T1000 (cell line): ENCODE measurements at regions not wholly inside any gene's neighbourhood (a gene's known extent, or its start where the extent isn't known, plus 50 kb on each side); places are given as distances from the start of the nearest gene placed in this dataset.

ENCODE experiments used
- DNase-seq: peaks from one replicate; lab custom pipeline; 2025; ENCODE audit warnings: mixed read lengths; lab: John Stamatoyannopoulos, UW

DNA sequence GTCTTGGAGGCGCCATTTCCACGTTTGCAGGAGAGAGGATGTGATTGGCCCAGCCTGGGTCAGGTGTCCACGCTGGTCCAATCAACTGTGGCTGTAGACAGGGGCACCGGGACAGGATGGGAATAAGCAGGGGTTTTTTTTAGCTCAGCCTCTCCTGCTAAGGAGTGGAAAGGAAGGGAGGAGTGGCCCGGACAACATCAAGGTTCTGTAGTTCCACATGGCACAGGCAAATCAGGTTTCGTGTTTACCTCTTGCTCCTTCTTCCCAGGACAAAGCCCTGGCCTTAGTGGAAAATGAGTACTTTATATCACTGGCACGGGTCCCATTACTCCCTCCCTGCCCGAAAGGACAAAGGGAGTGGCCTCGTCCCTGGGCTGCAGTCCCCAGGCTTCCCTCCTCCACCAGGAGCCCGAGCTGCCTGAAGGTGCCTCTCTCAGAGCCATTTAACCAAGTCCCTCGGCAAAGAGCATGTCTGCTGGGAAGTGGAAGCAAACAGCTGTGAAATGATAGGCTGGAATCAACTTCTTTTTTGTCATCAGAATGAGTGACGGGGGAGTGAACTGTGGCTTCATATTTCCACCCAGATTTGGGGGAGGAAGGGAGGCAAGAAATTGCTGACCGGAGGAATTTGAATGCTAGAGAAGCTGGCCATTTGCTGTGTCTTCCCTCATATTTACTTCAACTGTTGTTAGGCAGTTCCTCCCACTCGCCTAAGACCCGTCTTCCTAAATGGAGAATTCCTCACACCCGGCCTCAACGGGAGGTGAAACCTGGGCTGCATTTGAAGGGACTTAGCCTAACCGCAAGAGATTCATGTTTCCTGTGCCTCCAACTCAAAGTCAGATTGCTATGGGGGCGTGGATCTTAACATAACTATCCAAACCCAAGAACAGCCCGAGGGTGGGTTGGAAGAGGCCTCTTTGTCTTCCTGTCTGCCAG, 84.9 kb upstream of the SLC44A3 start:
- no peak for DNase-seq

DNA sequence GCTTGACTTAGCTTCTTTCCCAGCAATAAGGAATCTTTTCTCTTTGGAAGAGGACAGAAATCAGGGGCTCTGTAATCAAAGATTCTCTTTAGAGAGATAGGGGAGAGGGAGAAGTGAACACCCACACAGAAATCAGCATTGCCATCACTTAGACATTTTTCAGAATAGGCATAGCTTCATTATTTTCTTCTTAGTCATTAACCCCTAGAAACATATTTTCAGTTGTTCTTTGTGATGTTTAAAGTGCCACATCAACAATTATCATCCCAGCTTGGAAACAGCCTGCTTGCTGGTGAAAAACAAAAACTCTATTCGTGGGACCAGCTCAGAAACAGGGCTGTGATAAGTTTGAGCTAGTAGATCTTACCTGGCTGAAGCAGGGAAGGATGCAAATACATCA, 88.3 kb upstream of the SLC44A3 start:
- no peak for DNase-seq

DNA sequence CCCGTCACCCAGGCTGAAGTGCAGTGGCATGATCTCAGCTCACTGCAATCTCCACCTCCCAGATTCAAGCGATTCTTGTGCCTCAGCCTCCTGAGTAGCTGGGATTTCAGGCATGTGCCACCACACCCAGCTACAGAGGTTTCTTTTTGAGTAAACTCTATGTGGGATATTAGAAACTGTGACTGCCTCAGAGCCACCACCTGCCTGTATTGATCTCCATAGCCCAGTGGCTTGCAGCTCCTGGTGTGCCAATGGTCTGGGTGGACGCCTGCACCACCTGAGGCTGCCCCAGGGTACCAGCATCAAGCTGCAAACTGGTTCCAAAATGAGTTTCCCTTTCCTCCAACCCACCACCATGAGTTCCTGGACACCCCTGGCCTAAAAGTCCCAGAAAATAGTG, 89.7 kb upstream of the SLC44A3 start:
- DNase-seq, result no peak

DNA sequence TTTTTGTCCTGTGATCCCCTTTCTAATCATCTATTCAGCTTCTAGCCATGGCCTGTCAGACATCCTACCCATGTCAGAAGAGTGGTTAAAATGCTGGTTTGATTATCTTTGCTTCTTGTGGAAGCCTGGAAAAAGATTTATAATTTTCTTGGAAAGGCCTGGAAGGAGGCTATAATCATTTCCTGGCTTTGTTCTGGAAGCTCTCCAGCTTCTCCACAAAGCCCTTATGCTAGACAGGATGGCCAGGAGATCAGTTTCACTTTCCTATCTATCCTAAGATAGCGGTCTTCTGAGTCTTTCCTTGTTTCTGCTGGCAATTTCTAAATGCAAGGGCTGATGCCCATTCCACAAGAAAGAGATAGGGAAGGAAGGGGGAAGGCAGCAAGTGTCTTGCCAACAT, 90.9 kb upstream of the SLC44A3 start:
- DNase-seq, result no peak

DNA sequence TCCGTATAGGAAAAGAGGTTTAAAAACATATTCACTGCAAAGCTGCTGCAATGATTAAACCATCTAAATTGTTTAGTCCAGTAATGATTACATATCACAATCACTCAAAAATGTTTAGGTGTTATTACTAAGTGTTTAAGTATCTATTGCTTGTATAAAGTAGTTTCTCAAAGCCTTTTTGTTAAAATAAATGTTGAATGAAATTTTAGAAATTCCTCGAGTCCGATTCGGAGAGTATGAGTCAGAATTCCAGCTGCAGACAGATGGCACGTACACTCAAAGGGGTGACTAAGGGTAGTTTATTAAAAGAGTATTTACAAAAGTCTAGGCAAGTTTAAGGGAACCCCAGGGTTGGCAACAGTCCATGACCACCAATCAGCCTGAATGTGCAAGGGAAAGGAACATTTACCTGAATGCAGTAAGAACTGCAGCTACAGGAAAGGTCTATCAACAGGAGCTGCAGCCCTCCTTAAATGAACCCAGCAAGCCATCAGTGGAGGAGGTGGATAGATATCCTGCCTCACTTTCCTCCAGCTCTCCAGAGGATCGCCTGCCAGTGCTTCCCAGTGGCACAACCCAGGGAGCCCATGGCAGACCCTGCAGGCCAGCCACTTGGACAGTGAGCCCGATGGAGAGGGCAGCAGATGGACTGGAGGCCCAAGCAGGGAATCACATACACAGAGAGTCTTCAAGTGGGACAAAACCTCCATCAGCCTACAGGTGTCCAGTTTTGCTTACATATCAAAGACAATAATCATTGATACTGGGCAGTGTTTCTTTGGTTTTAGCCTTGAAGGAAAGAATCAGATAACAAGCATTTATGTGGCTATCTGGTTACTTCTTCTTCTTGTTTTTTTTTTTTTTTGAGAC, 92.1 kb upstream of the SLC44A3 start:
- DNase-seq, result peak; percentile 56

DNA sequence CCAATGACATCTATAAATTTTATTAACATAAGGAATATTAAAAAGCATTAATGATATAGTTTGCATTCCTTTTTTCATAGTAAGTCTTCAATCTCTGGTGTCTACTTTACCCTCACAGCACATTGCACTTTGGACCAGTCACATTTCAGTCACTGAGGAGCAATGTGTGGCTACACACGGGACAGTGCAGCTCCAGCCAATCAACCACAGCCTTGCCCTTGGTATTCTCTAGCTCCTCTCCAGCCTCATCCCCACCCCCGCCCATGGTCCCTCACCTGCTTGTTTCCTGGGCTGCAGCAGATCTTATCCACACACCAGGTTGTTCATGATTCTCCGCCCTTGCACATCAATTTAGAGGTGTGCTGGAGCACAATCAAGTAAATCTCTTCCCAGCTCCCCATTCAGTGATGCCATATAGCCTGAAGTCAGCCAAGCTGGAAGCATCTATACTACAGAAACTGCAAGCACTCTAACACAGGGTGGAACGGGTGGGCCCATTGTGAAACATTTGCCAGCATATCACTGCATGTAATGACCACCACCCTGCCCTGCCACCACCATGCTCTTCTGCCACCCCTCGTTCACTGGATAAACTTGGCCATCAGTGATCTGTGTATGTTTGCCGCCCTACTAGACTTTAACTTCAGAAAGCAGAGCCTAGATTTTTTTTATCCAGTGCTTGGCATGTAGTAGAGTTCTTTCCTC, 93.0 kb upstream of the SLC44A3 start:
- DNase-seq, result no peak

DNA sequence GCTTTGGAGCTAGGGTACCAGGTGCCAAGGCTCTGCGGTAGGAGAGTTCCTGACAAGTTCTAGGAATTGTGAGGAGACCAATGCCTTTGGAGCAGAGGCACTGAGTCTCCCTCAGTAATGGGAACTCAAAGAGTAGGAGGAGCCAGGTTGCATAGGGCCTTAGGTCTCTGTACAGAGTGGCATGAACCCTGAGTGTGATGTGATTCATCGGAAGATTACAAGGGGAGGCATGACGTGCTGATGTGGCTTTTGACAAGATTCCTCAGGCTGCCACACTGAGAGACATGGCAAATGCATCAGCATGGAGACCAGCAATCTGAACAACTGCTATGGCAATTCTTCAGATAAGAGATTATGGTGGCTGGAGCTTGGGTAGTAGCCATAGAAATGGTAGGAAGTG, 94.6 kb upstream of the SLC44A3 start:
- DNase-seq, result no peak

DNA sequence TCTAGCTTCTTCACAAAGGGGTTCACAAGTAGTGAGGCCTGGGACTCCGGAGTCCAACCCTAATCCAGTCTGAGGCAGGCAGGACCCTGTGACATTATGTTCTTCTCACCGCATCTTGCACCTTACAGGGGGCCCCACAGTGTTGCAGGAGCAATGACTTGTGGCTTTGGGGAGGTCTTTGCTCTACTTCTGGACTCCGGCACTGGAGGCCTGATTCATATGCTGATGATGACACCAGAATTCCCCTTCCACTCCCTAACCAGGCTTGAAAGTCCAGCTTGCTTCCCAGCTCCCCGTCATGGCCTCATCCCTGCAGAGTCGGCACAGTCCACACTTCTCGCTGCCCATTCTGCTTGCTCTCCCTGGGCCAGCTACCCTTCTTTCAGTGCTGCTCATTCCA, 96.3 kb upstream of the SLC44A3 start:
- DNase-seq, result peak; percentile 32

DNA sequence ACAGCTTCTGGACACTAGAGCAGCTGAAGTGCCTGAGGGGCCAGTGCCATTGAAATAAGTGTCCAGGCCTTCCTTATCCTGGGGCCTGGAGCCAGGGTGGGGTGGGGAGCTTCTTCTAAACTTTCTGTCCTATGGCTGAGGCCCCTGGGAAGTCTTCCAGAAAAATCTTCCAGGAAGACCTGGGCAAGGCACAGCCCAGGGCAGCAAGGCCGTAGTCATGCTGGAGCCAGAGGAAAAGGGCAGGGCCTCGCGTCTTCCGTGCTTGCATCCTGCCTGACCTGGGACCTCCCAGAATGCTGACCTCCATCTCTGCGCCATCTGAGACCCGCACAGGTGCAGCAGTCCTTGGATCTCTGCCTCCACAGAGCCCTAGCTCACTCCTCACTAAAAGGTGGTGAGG, 96.7 kb upstream of the SLC44A3 start:
- no peak for DNase-seq

DNA sequence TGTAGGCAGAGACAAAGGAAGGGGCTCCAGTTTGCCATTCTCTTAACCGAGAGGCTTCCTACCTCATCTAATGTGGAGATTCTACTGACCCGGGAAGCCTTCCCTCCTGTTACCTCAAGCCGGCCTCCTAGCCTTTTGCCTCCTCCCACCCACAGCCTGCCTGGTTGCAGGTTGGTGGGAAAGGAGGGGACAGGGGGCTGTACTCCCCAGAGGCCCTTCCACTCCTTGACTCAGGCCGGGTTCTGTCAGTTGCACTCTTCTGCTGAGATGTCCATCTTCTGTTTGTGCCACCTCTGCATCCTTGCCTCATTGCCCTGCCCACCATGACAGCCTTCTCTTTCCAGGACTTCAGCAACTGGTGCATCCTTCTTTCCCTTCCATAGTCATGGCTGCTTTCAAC, 98.0 kb upstream of the SLC44A3 start:
- DNase-seq, result no peak

DNA sequence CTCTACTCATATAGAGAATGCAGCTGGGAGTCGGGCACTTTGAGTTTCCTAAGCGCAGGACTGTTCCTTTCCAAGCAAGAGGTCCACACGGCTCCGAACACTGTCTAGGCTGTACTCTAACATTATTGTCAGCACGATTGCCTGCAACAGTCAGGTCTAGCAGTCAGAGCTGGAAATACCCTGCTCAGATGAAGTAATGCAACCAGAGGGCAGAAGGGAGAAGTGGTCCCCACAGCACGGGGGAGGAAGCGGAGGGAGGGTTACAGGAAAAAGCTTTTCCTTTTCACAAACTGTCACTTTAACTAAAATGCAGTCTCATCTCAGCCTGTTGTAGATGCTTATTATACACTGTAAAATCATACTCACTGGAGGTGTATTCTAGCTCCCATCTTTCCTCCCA, 98.9 kb upstream of the SLC44A3 start:
- DNase-seq, result no peak

DNA sequence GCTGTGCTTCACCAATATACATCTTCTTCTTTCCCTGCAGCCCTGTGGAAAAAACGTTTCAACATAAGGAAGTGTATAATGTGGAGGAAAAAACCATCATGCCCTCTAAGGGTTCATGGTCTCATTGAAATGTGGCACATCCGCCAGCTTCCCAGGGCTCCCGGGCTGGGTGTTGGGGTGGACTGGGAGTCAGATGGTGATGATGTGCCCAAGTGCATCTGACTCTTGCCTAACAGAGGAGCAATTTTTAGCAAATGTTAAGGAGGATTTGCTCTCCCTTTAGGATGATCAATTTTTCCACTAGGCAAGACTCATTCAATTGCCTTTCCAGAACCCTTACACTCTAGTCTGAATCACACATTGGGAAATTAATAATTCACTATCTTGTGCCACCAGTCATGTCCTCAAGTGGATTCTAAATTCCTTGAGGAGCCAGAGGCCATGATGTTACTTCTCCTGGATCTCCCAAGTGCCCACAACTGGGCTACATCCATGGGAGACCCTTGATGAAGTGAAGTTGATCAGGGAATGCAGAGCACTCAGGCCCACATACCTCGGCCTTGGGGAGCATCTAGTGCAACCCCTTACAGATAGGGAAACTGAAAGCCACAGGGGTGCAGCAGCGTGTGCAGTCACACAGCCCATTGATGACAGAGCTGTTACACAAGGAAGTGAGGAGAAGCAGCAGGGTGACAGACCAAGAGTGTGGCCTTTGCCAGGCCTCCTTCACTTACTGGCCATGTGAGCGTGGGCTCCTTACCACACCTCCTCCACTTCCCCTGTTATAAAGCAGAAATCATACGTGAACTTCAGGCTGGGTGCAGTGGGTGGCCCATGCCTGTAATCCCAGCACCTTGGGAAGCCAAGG, 100.0 kb upstream of the SLC44A3 start:
- no peak for DNase-seq

DNA sequence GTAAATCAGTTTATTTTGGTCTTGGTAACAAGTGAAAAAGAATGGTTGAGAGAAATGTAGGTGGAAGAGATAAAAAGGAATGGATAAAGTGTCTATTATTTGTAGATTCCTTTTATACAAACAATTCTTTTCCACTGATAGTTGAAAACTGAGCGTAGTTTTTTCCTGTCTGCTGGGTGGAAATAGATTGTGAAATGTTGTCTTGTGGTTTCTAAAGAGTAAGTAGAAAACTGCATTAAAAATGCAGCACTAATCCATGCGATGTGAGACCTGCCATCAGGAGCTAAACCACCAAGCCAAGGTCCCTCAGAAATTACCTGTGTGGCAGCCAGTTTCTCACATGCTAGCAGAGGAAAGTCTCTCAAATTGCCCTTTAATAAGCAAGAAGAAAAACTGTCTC, 103.2 kb upstream of the SLC44A3 start:
- DNase-seq, result no peak

DNA sequence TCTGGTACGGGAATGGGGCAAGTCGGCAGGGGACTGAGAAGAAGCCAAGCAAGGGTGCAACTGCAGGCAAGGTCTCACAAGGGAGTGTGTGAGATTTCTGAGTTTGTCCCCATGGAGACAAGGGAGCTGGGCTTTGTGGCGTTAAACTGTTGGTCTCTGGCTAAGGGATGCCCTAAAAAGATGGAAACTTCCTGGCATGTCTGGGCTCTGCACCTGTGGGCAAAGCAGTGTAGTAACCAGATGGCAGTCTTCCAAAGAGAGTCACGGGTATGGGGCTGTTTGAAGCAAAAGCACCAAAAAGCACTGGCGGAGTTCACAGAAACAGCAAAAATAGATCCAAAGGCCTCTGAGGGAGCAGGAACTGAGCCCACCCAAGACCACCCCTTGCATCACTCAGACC, 104.8 kb upstream of the SLC44A3 start:
- no peak for DNase-seq

DNA sequence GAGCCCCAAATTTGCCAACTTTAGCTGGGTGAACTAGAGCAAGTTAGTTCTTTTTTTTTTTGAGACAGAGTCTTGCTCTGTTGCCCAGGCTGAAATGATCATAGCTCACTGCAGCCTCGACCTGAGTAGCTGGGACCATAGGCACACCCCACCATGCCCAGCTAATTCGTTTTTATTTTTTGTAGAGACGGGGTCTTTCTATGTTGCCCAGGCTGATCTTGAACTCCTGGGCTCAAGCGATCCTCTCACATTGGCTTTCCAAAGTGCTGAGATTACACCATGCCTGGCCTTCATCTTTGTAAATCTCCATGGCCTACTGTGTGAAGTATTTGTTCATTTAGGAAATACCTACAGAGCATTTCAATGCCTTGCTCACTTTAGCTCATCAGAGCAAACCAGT, 105.6 kb upstream of the SLC44A3 start:
- no peak for DNase-seq

DNA sequence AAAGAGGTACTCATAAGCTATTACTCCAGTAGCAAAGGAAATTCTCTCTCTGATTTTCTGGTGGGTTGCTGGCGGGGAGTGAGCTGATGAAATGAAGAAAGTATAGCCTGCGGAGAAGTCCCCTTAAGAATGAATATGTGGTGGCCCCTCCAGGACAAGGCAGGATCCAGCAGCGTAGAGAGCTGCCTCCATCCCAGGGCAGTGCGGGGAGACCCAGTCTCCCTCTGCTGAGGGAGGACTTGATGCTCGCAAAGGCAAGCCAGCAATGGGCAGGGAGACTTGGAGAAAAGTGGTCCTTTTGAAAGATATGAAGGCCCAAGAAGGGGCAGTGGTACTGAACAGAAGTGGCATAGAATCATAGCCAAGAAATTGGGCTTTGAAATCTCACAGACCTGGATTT, 106.0 kb upstream of the SLC44A3 start:
- no peak for DNase-seq

DNA sequence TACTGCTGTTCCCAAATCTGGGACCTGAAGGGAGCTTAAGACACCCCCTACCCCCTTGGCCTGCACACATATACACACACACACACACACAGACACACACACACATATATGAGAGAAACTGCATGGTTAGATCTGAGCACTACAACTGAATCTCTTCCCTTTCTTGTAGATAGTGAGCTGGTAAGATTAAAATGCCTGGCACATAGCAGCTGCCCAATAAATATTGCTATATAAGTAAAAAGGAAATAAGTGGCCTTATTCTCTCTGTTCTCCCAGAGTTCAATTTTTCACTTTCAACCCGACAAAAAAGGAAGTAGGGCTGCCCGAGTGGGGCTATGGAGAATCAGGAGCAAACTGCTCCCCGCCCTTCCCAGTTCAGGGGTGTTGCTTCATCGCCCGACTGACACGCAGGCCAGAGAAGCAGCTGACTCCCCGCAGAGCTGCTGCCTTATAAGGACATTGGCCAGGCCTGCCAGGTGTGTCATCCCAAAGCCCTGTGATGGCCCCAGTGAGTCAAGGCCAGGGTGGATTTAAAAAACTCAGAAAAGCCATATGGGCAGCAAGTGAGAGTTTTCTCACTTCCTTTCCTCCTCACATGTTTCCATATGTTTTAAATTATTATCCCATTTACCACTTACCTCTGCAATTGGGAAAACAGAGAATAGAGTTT, 106.5 kb upstream of the SLC44A3 start:
- peak; percentile 61 for DNase-seq

DNA sequence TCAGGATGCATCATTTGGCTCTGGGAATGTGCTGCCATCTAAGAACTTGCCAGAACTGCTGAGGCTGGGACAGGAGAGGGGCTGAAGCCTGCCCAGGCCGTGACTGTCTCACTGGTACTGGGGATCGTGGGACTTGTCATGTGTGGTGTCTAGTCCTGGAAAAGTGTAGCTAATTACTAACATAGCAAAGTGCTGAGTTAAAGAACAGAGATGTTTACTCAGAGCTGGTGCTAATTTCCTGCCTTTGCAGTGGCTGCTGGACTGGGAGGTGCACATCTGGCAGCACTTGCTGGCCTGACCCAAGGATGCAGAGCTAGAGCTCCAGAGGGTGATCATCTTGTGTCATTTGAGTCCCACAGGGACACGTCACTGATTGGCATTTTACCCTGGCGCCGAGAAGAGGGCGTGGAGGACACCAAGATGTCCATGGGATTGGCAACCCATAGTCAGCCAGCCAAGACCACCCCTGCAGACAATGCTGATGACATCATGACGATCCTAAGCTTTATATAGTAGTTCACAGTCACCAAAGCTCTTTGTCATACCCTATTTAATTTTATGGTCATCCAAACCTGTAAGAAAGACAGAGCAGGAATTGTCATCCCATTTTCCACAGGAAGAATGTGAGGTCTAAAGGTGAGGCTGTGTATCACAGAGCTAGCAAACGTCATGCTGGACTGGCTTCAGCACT, 110.1 kb upstream of the SLC44A3 start:
- no peak for DNase-seq

DNA sequence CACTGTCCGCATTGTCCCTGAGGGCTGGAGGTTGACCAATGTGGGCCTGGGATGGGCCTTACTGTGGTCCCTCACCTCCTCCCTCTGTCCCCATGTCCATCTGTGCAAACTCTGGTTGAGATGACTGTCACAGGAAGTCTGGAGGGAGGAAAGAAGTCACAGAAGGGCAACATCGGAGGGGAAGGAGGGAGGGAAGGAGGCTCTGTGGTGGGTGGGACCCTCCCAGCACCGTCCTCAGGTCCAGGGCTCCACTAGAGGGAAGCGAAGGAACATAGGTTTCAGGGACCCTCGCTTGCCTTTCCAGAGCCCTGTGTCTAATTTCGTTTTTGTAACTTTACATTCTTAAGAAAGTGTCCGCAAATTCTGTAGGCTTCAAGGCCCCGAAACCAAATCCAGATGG, 111.3 kb upstream of the SLC44A3 start:
- no peak for DNase-seq

DNA sequence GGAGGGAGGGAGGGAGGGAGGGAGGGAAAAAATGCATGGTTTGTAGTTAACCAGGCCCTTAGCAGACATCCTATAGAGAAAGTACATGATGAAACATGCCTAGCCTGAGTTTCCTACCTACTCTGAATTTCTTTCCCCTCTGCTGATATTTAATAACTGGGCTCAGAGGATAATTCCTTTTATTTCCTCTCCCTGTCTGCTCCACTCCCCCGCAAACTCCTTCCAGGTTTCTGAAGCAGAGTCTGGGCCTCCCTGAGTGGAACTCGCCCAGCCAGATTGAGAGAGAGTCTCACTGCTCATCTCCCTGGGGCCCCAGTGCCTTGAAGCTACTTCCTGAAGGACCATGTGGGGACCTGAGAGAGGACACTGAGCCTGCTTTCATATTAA, 111.9 kb upstream of the SLC44A3 start:
- DNase-seq, result no peak
